HepG2 (cell line): ENCODE measurements at regions not wholly inside any gene's neighbourhood (a gene's known extent, or its start where the extent isn't known, plus 50 kb on each side); places are given as distances from the start of the nearest gene placed in this dataset.

Experiments
- ATAC-seq: fragments of 200-7000 bp; cut with Tn5 transposase; 3 replicates; pipeline ENCODE4 v1.9.1; 2020; ENCODE audit warnings: mild to moderate bottlenecking, moderate library complexity
- BruUV-seq: library from RNA; stranded (reverse); fragments of 400-500 nt; replicated peaks from 2 replicates; lab custom pipeline; 2021; lab: Mats Ljungman, UMichigan
- CTCF ChIA-PET: fragments of 300-600 bp; formaldehyde crosslinking; extraction: SDS; loops from one replicate; lab custom pipeline; 2021; ENCODE audit warnings: low total read pairs, inconsistent platforms, low intra/inter-chr PET ratio; lab: Yijun Ruan, JAX
- POLR2A ChIA-PET: fragments of 350-600 bp; sonication (Branson Sonifier 250); formaldehyde crosslinking; loops from one replicate; lab custom pipeline; 2020; ENCODE audit warnings: antibody characterized with exemption, inconsistent platforms; lab: Yijun Ruan, JAX
- DNase-seq: peaks from one replicate; pipeline ENCODE4 v3.0.0-alpha.2; 2015; ENCODE audit warnings: low spot score
- FAIRE-seq: peaks from 3 replicates; lab custom pipeline; 2011; peaks lifted over from hg19 to GRCh38; lab: Jason Lieb, UNC
- H2AFZ ChIP-seq: one replicate; pipeline ENCODE4 v1.6.1; 2011; ENCODE audit warnings: low read length, inconsistent platforms
- H3K27ac ChIP-seq: fragments of 300-600 bp; 3 replicates; pipeline ENCODE4 v1.8.0; 2011; ENCODE audit warnings: mixed run types, mild to moderate bottlenecking, mixed read lengths, low read length, inconsistent platforms; ENCODE audit not compliant: insufficient read depth; ENCODE audit errors: extremely low read length
- H3K27me3 ChIP-seq, 2 experiments: fragments of 200-600 bp in 1 of 2; 2 replicates in 1 of 2; 3 replicates in 1 of 2; pipeline versions ENCODE4 v1.6.0 to v1.8.0; 2011; ENCODE audit warnings: low read length in 2 of 2, mild to moderate bottlenecking in 2 of 2, moderate library complexity in 2 of 2, inconsistent platforms in 1 of 2; ENCODE audit not compliant: insufficient read depth in 2 of 2, control insufficient read depth in 1 of 2
- H3K36me3 ChIP-seq, 2 experiments: fragments of 200-600 bp in 1 of 2; replicated peaks in 1 of 2; 2 replicates in 1 of 2; 3 replicates in 1 of 2; pipeline versions ENCODE4 v1.5.1 to v1.8.0; 2011; ENCODE audit warnings: low read length in 2 of 2, inconsistent platforms in 1 of 2; ENCODE audit not compliant: insufficient read depth in 2 of 2, control insufficient read depth in 1 of 2
- H3K4me1 ChIP-seq: 2 replicates; pipeline ENCODE4 v1.5.1; 2012; ENCODE audit warnings: low read length, inconsistent platforms; ENCODE audit not compliant: insufficient read depth
- H3K4me2 ChIP-seq: 2 replicates; pipeline ENCODE4 v1.6.0; 2011; ENCODE audit warnings: low read depth, low read length, inconsistent platforms
- H3K4me3 ChIP-seq, 3 experiments: fragments of 200-600 bp in 1 of 3; sonication (generic), shearing (Covaris generic) in 1 of 3; replicated peaks in 1 of 3; 2 replicates each; pipeline ENCODE4 v1.5.1; 2011 to 2016; ENCODE audit warnings: low read length in 3 of 3, inconsistent platforms in 2 of 3, low read depth in 2 of 3, mild to moderate bottlenecking in 2 of 3, control low read depth in 1 of 3, mixed read lengths in 1 of 3; ENCODE audit not compliant: insufficient read depth in 1 of 3
- H3K79me2 ChIP-seq: one replicate; pipeline ENCODE4 v1.6.1; 2011; ENCODE audit warnings: low read length, inconsistent platforms; ENCODE audit not compliant: insufficient read depth
- H3K9ac ChIP-seq: 2 replicates; pipeline ENCODE4 v1.6.0; 2011; ENCODE audit warnings: mild to moderate bottlenecking, low read depth, low read length, inconsistent platforms; ENCODE audit not compliant: insufficient read depth
- H3K9me3 ChIP-seq: 2 replicates; pipeline ENCODE4 v1.5.1; 2012; ENCODE audit warnings: mild to moderate bottlenecking, low read length
- H4K20me1 ChIP-seq: 2 replicates; pipeline ENCODE4 v1.6.0; 2011; ENCODE audit warnings: inconsistent platforms, mild to moderate bottlenecking, low read length, moderate library complexity; ENCODE audit not compliant: insufficient read depth
- ARID5B ChIP-seq: IDR thresholded peaks from 2 replicates; pipeline ENCODE4 v1.4.0; 2020; ENCODE audit warnings: mild to moderate bottlenecking, missing genetic modification reagents
- FOXC1 ChIP-seq: sonication (generic); formaldehyde crosslinking; IDR thresholded peaks from 2 replicates; pipeline ENCODE4 v1.8.0; 2022; ENCODE audit warnings: mild to moderate bottlenecking, missing genetic modification reagents, borderline replicate concordance
- GPN1 ChIP-seq: sonication (generic); formaldehyde crosslinking; IDR thresholded peaks from 2 replicates; pipeline ENCODE4 v1.5.1; 2020; ENCODE audit warnings: missing genetic modification reagents, borderline replicate concordance
- HINFP ChIP-seq: sonication (generic); formaldehyde crosslinking; IDR thresholded peaks from 2 replicates; pipeline ENCODE4 v1.4.0; 2020; ENCODE audit warnings: low read depth, mild to moderate bottlenecking, missing genetic modification reagents
- RAD21 ChIP-seq: fragments of 450-650 bp; formaldehyde crosslinking; IDR thresholded peaks from 2 replicates; pipeline ENCODE4 v1.5.0; 2020; ENCODE audit warnings: mild to moderate bottlenecking
- RFXANK ChIP-seq: IDR thresholded peaks from 2 replicates; pipeline ENCODE4 v1.6.1; 2016
- TAF1 ChIP-seq: sonication (generic); formaldehyde crosslinking; IDR thresholded peaks from 2 replicates; pipeline ENCODE4 v1.4.0; 2020; ENCODE audit warnings: missing genetic modification reagents
- ZBTB42 ChIP-seq: sonication (generic); formaldehyde crosslinking; IDR thresholded peaks from 2 replicates; pipeline ENCODE4 v1.5.0; 2020; ENCODE audit warnings: mild to moderate bottlenecking, missing genetic modification reagents
- ZNF282 ChIP-seq: fragments of 450-650 bp; IDR thresholded peaks from 2 replicates; pipeline ENCODE4 v1.6.1; 2018; ENCODE audit not compliant: partially characterized antibody
- ZNF331 ChIP-seq: sonication (generic); formaldehyde crosslinking; IDR thresholded peaks from 2 replicates; pipeline ENCODE4 v1.4.0; 2020; ENCODE audit warnings: missing genetic modification reagents
- WGBS: methylation state at CpG from one replicate; pipeline ENCODE4 v1.1.6; 2017; ENCODE audit warnings: low lambda C conversion rate; 5-methylcytosine and 5-hydroxymethylcytosine counted together
- in situ Hi-C: cut with HindIII; loops from 2 replicates; pipeline ENCODE4 v1.10.0; 2017; ENCODE audit warnings: low pct_unique_long_range_greater_than_20kb; ENCODE audit not compliant: extremely low pct_ligation_motif_present
- intact Hi-C: fragments of 100-400 bp; cut with micrococcal nuclease; formaldehyde crosslinking; loops from one replicate; pipeline ENCODE4 v1.10.0; 2022; ENCODE audit not compliant: unreplicated experiment

- Histone ChIP-seq H3K4me2 (no peak overlapping the region), H3K4me1 (no peaks in the 10 kb centered on the region), H3K27me3 (no peaks in the 10 kb centered on the region), H3K79me2 (no peaks in the 10 kb centered on the region), H3K36me3 (peaks cover 3 to 29% of the 10 kb centered on the region in 2 experiments; a peak in 3 of 5 replicates), H3K27ac (no peak overlapping the region), H4K20me1 (no peaks in the 10 kb centered on the region), H2AFZ (no peak overlapping the region), H3K9ac (no peak overlapping the region), H3K4me3 (no peak overlapping the region), H3K9me3 (no peaks in the 10 kb centered on the region)
- DNase-seq = no peak
- in situ Hi-C loops = no loop called here
- BruUV-seq = no TSS peak
- intact Hi-C loops = no loop called here
- 96% methylated on average over 3 of the region's 3 CpGs for WGBS
- ChIA-PET POLR2A (no interaction called here), CTCF (no interaction called here)
- TF ChIP-seq FOXC1 (no peak), TAF1 (CRISPR knock-in tag) (no peak), ZNF331 (CRISPR knock-in tag) (no peak), ARID5B (CRISPR knock-in tag) (no peak), RFXANK (no peak), ZBTB42 (no peak), HINFP (CRISPR knock-in tag) (no peak), GPN1 (CRISPR knock-in tag) (no peak), ZNF282 (no peak), RAD21 (CRISPR knock-in tag) (no peak)
- no peak for ATAC-seq
- no peak for FAIRE-seq
Observed at GRCh38 chr18:46260879-46261143, 156.6 kb downstream of the HAUS1 start.
